HEK293 (cell line): ENCODE measurements at regions not wholly inside any gene's neighbourhood (a gene's known extent, or its start where the extent isn't known, plus 50 kb on each side); places are given as distances from the start of the nearest gene placed in this dataset.

Experiments
- CTCF ChIA-PET: fragments of 350-600 bp; formaldehyde crosslinking; extraction: SDS; loops from one replicate; lab custom pipeline; 2021; ENCODE audit warnings: antibody characterized with exemption; lab: Yijun Ruan, JAX
- POLR2A ChIA-PET: fragments of 300-600 bp; formaldehyde crosslinking; extraction: SDS; loops from one replicate; lab custom pipeline; 2020; ENCODE audit warnings: antibody characterized with exemption, inconsistent platforms; lab: Yijun Ruan, JAX
- H3K27ac ChIP-seq: fragments of 200-500 bp; sonication (Bioruptor generic); 2 replicates; pipeline ENCODE4 v1.5.1; 2014; ENCODE audit warnings: low read depth, low read length, control low read depth, inconsistent platforms; ENCODE audit errors: extremely low read depth
- H3K36me3 ChIP-seq, 2 experiments: fragments of 200-500 bp in 1 of 2; sonication (Bioruptor generic) in 1 of 2; 1 replicate in 1 of 2; 2 replicates in 1 of 2; pipeline ENCODE4 v1.5.1; 2014 to 2017; ENCODE audit warnings: inconsistent platforms in 2 of 2, low read length in 2 of 2; ENCODE audit not compliant: control insufficient read depth in 2 of 2, insufficient read depth in 1 of 2
- H3K4me1 ChIP-seq: fragments of 200-500 bp; sonication (Bioruptor generic); 2 replicates; pipeline ENCODE4 v1.5.1; 2014; ENCODE audit warnings: mild to moderate bottlenecking, low read length, inconsistent platforms; ENCODE audit not compliant: control insufficient read depth, insufficient read depth
- H3K4me3 ChIP-seq: 2 replicates; pipeline ENCODE4 v1.5.1; 2011; ENCODE audit warnings: low read depth, mild to moderate bottlenecking, control low read depth, low read length, moderate library complexity
- H3K9me3 ChIP-seq: fragments of 200-500 bp; sonication (Bioruptor generic); 2 replicates; pipeline ENCODE4 v1.5.1; 2014; ENCODE audit warnings: low read depth, low read length, inconsistent platforms; ENCODE audit not compliant: control insufficient read depth, insufficient read depth
- CTCF ChIP-seq: fragments of 450-650 bp; formaldehyde crosslinking; IDR thresholded peaks from 2 replicates; pipeline ENCODE4 v1.5.1; 2016; ENCODE audit warnings: missing biosample characterization, missing genetic modification characterization
- GLIS2 ChIP-seq: fragments of 450-650 bp; formaldehyde crosslinking; IDR thresholded peaks from 2 replicates; pipeline ENCODE4 v1.5.1; 2016; ENCODE audit warnings: missing biosample characterization, missing genetic modification characterization
- HIC1 ChIP-seq: fragments of 450-650 bp; formaldehyde crosslinking; IDR thresholded peaks from 2 replicates; pipeline ENCODE4 v1.5.1; 2016; ENCODE audit warnings: missing biosample characterization, missing genetic modification characterization
- IKZF3 ChIP-seq: fragments of 450-650 bp; IDR thresholded peaks from 2 replicates; pipeline ENCODE4 v1.5.0; 2018; ENCODE audit warnings: missing biosample characterization, mild to moderate bottlenecking, missing genetic modification characterization, moderate library complexity
- REPIN1 ChIP-seq: fragments of 450-650 bp; formaldehyde crosslinking; IDR thresholded peaks from 2 replicates; pipeline ENCODE4 v1.5.1; 2017; ENCODE audit warnings: missing biosample characterization, missing genetic modification characterization, low read depth
- REST ChIP-seq: fragments of 450-650 bp; formaldehyde crosslinking; IDR thresholded peaks from 2 replicates; pipeline ENCODE4 v1.5.1; 2016; ENCODE audit warnings: missing biosample characterization, missing genetic modification characterization
- YY1 ChIP-seq: fragments of 450-650 bp; formaldehyde crosslinking; IDR thresholded peaks from 2 replicates; pipeline ENCODE4 v1.5.1; 2018; ENCODE audit warnings: missing biosample characterization, missing genetic modification characterization
- ZBTB8A ChIP-seq: fragments of 450-650 bp; formaldehyde crosslinking; IDR thresholded peaks from 2 replicates; pipeline ENCODE4 v1.5.1; 2016; ENCODE audit warnings: missing biosample characterization, missing genetic modification characterization
- ZIC2 ChIP-seq: fragments of 450-650 bp; formaldehyde crosslinking; IDR thresholded peaks from 2 replicates; pipeline ENCODE4 v1.5.1; 2016; ENCODE audit warnings: missing biosample characterization, missing genetic modification characterization
- ZNF132 ChIP-seq: fragments of 450-650 bp; formaldehyde crosslinking; IDR thresholded peaks from 2 replicates; pipeline ENCODE4 v1.5.1; 2017; ENCODE audit warnings: missing biosample characterization, missing genetic modification characterization, borderline replicate concordance
- ZNF157 ChIP-seq: fragments of 450-650 bp; formaldehyde crosslinking; IDR thresholded peaks from 2 replicates; pipeline ENCODE4 v1.5.1; 2016; ENCODE audit warnings: missing biosample characterization, missing genetic modification characterization
- ZNF280C ChIP-seq: fragments of 450-650 bp; formaldehyde crosslinking; IDR thresholded peaks from 2 replicates; pipeline ENCODE4 v1.5.1; 2016; ENCODE audit warnings: missing biosample characterization, missing genetic modification characterization
- ZNF362 ChIP-seq: fragments of 450-650 bp; formaldehyde crosslinking; IDR thresholded peaks from 2 replicates; pipeline ENCODE4 v1.5.1; 2016; ENCODE audit warnings: missing biosample characterization, missing genetic modification characterization
- ZNF366 ChIP-seq: fragments of 450-650 bp; formaldehyde crosslinking; conservative IDR thresholded peaks from 2 replicates; pipeline ENCODE4 v1.5.1; 2016; ENCODE audit warnings: missing biosample characterization, missing genetic modification characterization
- ZNF37A ChIP-seq: fragments of 450-650 bp; IDR thresholded peaks from 2 replicates; pipeline ENCODE4 v1.5.1; 2018; ENCODE audit warnings: missing biosample characterization, missing genetic modification characterization
- ZNF398 ChIP-seq: fragments of 450-650 bp; formaldehyde crosslinking; IDR thresholded peaks from 2 replicates; pipeline ENCODE4 v1.5.1; 2017; ENCODE audit warnings: missing biosample characterization, missing genetic modification characterization
- ZNF521 ChIP-seq: fragments of 450-650 bp; formaldehyde crosslinking; IDR thresholded peaks from 2 replicates; pipeline ENCODE4 v1.5.1; 2017; ENCODE audit warnings: missing biosample characterization, mild to moderate bottlenecking, missing genetic modification characterization
- ZNF544 ChIP-seq: fragments of 450-650 bp; formaldehyde crosslinking; IDR thresholded peaks from 2 replicates; pipeline ENCODE4 v1.5.0; 2017; ENCODE audit warnings: missing biosample characterization, missing genetic modification characterization
- ZNF549 ChIP-seq: fragments of 450-650 bp; IDR thresholded peaks from 2 replicates; pipeline ENCODE4 v1.5.1; 2018; ENCODE audit warnings: missing biosample characterization, missing genetic modification characterization, mild to moderate bottlenecking, inconsistent platforms, moderate library complexity
- ZNF610 ChIP-seq: fragments of 450-650 bp; formaldehyde crosslinking; IDR thresholded peaks from 2 replicates; pipeline ENCODE4 v1.5.1; 2016; ENCODE audit warnings: missing biosample characterization, missing genetic modification characterization, borderline replicate concordance
- ZNF626 ChIP-seq: fragments of 450-650 bp; sonication (Bioruptor Pico); formaldehyde crosslinking; IDR thresholded peaks from 2 replicates; pipeline ENCODE4 v1.5.1; 2018; ENCODE audit warnings: missing biosample characterization, missing genetic modification characterization, inconsistent platforms
- ZNF658 ChIP-seq: fragments of 450-650 bp; formaldehyde crosslinking; IDR thresholded peaks from 2 replicates; pipeline ENCODE4; 2016; ENCODE audit warnings: missing biosample characterization, missing genetic modification characterization
- ZNF777 ChIP-seq: fragments of 450-650 bp; formaldehyde crosslinking; IDR thresholded peaks from 2 replicates; pipeline ENCODE4 v1.5.1; 2017; ENCODE audit warnings: missing biosample characterization, missing genetic modification characterization, borderline replicate concordance
- ZSCAN16 ChIP-seq: fragments of 450-650 bp; formaldehyde crosslinking; IDR thresholded peaks from 2 replicates; pipeline ENCODE4 v1.5.1; 2016; ENCODE audit warnings: missing biosample characterization, missing genetic modification characterization

- H3K4me1 ChIP-seq: no peaks in the 10 kb centered on the region
- no peak overlapping the region for H3K4me3 ChIP-seq
- no peaks in the 10 kb centered on the region for H3K9me3 ChIP-seq
- CTCF ChIA-PET: no interaction called here
- H3K27ac ChIP-seq: no peak overlapping the region
- TF ChIP-seq IKZF3: no peak
- no peak for TF ChIP-seq CTCF (tag by site-specific recombination)
- TF ChIP-seq ZNF610 (tag by site-specific recombination): no peak
- TF ChIP-seq ZNF362 (tag by site-specific recombination): no peak
- H3K36me3 ChIP-seq: no peaks in the 10 kb centered on the region
- POLR2A ChIA-PET: no interaction called here
Measured at GRCh38 chr1:195071461-195071860, 1536.8 kb downstream of the KCNT2 start.

GRCh38 chr1:195065437-195065836 lies 1542.8 kb downstream of the KCNT2 start:
- H3K4me3 ChIP-seq: no peak overlapping the region
- POLR2A ChIA-PET: no interaction called here
- CTCF ChIA-PET: no interaction called here
- TF ChIP-seq HIC1 (tag by site-specific recombination) (no peak), ZIC2 (no peak), ZNF626 (no peak), ZNF521 (tag by site-specific recombination) (no peak), ZNF366 (tag by site-specific recombination) (no peak), ZNF280C (no peak), REST (no peak), ZBTB8A (tag by site-specific recombination) (no peak), ZNF544 (tag by site-specific recombination) (no peak), ZNF157 (tag by site-specific recombination) (no peak), ZSCAN16 (tag by site-specific recombination) (no peak), ZNF37A (tag by site-specific recombination) (no peak), ZNF777 (tag by site-specific recombination) (no peak), YY1 (tag by site-specific recombination) (no peak), ZNF398 (tag by site-specific recombination) (no peak), REPIN1 (tag by site-specific recombination) (no peak), ZNF658 (tag by site-specific recombination) (no peak), ZNF549 (no peak), ZNF132 (tag by site-specific recombination) (no peak), GLIS2 (tag by site-specific recombination) (no peak)
- H3K36me3 ChIP-seq: no peaks in the 10 kb centered on the region
- H3K27ac ChIP-seq: no peak overlapping the region
- no peaks in the 10 kb centered on the region for H3K9me3 ChIP-seq
- H3K4me1 ChIP-seq: no peaks in the 10 kb centered on the region
